Left ventricle myocardium inferior (tissue), 1 donor: ENCODE measurements at regions not wholly inside any gene's neighbourhood (a gene's known extent, or its start where the extent isn't known, plus 50 kb on each side); places are given as distances from the start of the nearest gene placed in this dataset.
"Not testable (repeated sequence)": the region's sequence is repeated elsewhere in the genome, so short reads cannot be mapped to it uniquely, and the experiment has no call there.

Experiments
- DNase-seq: peaks from one replicate; pipeline ENCODE4 v3.0.0-alpha.2; 2020
- H3K27ac ChIP-seq: fragments of 200-600 bp; replicated peaks from 2 replicates; pipeline ENCODE4 v1.8.0; 2021
- H3K27me3 ChIP-seq: fragments of 200-600 bp; 2 replicates; pipeline ENCODE4 v1.8.0; 2021; ENCODE audit warnings: low read depth
- H3K36me3 ChIP-seq: fragments of 200-600 bp; 2 replicates; pipeline ENCODE4 v1.8.0; 2021
- H3K4me1 ChIP-seq: fragments of 200-600 bp; 2 replicates; pipeline ENCODE4 v1.8.0; 2021
- H3K4me3 ChIP-seq: fragments of 200-600 bp; 2 replicates; pipeline ENCODE4 v1.8.0; 2021; ENCODE audit warnings: mild to moderate bottlenecking, moderate library complexity
- H3K9me3 ChIP-seq: fragments of 200-600 bp; replicated peaks from 2 replicates; pipeline ENCODE4 v1.8.0; 2021
- CTCF ChIP-seq: fragments of 200-600 bp; IDR thresholded peaks from 2 replicates; pipeline ENCODE4 v1.8.0; 2021; ENCODE audit warnings: antibody characterized with exemption, mild to moderate bottlenecking, borderline replicate concordance
- intact Hi-C: fragments of 100-400 bp; cut with micrococcal nuclease; formaldehyde crosslinking; loops from one replicate; pipeline ENCODE4 v1.11.0; 2022
- donor health status: DM: no; HTN: yes; CAD: no; lungs with severe emphysema.

GRCh38 chr5:54869691-54870090 is 115.7 kb downstream of the ESM1 start:
- no peak for DNase-seq
- Histone ChIP-seq H3K27ac (no peak overlapping the region), H3K27me3 (no peaks in the 10 kb centered on the region), H3K9me3 (no peaks in the 10 kb centered on the region), H3K4me3 (no peak overlapping the region), H3K36me3 (no peaks in the 10 kb centered on the region), H3K4me1 (peaks cover 3% of the 10 kb centered on the region)
- intact Hi-C loops, result no loop called here
- no peak for TF ChIP-seq CTCF

DNA sequence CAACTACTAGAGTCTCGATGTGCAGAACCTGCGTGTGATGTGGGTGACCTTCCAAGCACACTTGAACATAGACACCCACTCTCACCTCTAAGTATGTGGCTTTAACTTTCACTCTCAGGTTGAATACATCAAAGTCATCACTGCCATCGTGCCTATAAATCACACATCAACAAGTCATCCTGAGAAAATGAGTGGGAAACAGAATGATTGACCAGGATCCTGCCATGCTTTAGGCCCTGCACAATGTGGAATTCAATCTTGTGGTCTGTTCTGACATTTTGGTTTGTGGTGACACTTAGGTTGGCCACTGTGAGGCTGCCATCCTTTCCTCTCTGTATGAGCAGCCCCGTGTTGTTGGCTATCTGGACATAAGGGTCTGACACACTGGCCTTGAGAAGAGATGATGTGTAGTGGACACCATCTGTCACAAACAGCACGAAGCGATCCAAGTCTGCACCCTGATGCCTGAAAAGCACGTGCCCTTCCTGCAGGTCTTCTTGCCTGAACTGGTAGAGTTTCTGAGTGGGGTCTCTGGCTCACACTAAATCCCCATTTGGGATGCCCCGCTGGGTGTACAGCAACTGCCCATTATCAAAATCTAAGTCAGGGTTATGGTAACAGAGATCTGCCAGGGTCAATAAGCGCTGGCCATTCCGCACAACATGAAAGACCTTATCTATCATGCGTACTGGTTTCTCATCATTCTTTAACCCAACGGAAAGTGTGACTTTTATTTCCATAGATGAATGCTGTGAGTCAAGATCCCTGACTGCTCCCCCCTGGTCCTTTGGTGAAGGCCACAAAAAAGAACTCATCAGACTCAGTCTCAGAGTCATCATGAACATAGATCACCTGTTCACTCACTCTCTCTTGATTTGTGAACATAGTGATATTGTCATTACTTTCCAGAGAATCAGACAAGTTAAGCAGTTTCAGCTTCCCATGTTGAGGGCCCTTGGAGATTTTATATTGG is 116.6 kb downstream of the ESM1 start:
- no peak overlapping the region for H3K27ac ChIP-seq
- H3K4me1 ChIP-seq, result no peaks in the 10 kb centered on the region
- no peaks in the 10 kb centered on the region for H3K27me3 ChIP-seq
- intact Hi-C loops, result no loop called here
- no peaks in the 10 kb centered on the region for H3K9me3 ChIP-seq
- no peak for DNase-seq
- no peak for TF ChIP-seq CTCF
- H3K36me3 ChIP-seq, result no peaks in the 10 kb centered on the region
- H3K4me3 ChIP-seq, result no peak overlapping the region

DNA sequence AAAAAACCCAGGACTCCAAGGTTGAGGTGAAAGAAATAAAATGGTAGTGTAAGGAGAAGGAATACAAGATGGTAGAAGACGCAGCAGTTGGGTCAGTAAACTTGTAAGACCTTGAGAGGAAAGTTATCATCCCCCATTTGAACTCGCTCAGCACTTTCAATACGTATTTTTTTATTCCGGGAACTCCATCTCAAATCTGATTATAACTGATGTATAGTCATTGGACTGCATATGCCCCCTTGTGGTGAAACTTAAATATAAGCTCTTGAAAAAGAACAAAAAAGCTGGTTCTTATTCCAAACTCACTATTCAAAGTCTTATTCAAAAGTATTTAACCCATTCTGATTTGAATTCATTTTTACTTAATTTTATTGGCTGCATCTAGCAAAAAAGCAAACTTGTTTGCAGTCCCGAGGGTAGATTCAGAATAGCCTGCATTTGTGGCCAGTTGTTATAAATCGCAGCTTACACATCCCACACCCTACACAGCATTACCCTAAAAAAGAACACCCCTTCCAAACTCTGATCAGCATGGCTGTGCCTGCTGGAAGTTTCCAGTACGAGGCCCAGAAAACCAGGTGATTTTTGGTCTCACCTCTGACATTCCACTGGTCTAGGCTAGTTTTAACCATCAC is 118.0 kb downstream of the ESM1 start:
- Histone ChIP-seq H3K4me1 (no peaks in the 10 kb centered on the region), H3K36me3 (no peaks in the 10 kb centered on the region), H3K27me3 (no peaks in the 10 kb centered on the region), H3K9me3 (no peaks in the 10 kb centered on the region), H3K4me3 (peak overlapping the region; percentile 40), H3K27ac (no peak overlapping the region)
- TF ChIP-seq CTCF, result peak; percentile 77
- DNase-seq, result no peak
- intact Hi-C loops, result no loop called here

DNA sequence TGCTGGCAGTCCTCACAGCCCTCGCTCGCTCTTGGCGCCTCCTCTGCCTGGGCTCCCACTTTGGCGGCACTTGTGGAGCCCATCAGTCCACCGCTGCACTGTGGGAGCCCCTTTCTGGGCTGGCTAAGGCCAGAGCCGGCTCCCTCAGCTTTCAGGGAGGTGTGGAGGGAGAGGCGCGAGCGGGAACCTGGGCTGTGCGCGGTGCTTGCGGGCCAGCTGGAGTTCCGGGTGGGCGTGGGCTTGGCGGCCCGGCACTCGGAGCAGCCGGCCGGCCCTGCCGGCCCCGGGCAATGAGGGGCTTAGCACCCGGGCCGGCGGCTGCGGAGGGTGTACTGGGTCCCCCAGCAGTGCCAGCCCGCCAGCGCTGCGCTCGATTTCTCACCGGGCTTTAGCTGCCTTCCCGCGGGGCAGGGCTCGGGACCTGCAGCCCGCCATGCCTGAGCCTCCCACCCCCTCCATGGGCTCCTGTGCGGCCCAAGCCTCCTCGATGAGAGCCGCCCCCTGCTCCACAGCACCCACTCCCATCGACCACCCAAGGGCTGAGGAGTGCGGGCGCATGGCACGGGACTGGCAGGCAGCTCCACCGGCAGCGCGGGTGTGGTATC is 120.4 kb downstream of the ESM1 start:
- DNase-seq, intact Hi-C loops, H3K27ac ChIP-seq, H3K27me3 ChIP-seq, H3K4me1 ChIP-seq, H3K4me3 ChIP-seq, H3K36me3 ChIP-seq, H3K9me3 ChIP-seq: not testable (repeated sequence)

DNA sequence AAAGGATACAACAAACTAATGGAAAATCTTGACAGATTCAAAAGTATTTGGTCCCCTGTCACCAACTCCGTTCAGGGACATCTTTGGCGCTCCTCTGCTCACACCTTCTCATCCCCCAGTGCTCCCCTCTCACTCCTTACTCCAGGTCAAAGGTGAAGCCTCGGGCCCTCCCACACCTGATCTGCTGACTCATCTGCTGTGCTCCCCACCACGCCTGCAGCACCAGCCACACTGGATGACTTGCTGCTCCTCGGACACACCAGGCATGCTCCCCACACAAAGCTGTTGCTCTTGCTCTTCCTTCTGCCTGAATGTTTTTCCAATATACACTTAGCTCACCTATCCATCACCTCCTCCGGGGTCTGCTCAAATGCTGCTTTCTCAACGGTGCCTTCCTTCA is 123.4 kb downstream of the ESM1 start:
- Histone ChIP-seq H3K27ac (no peak overlapping the region), H3K36me3 (no peaks in the 10 kb centered on the region), H3K27me3 (no peaks in the 10 kb centered on the region), H3K4me3 (no peak overlapping the region), H3K9me3 (peaks cover 24% of the 10 kb centered on the region), H3K4me1 (no peaks in the 10 kb centered on the region)
- intact Hi-C loops, result no loop called here
- DNase-seq, result no peak
- no peak for TF ChIP-seq CTCF
